ENCODE measurements at regions not wholly inside any gene's neighbourhood (a gene's known extent, or its start where the extent isn't known, plus 50 kb on each side); places are given as distances from the start of the nearest gene placed in this dataset.

DNA sequence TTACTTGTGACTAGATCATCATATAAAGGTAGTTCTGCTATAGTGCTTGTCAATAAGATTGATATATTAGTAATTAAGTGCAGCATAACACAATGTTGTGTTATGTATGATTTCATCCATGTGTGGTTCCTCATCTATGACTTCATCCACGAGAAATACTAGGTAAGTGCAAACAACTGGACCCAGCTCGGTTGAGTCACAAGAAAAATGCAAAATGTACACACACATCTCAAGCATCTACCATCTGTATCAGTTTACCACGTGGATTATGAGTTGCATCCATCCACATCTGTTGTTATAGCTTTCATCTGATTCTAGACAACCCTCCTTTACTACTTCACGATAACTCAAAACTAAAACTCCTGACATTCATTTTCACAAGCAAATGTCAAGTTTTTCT lies 517.0 kb upstream of the CITED2 start:
- TF ChIP-seq, protein P1, sequence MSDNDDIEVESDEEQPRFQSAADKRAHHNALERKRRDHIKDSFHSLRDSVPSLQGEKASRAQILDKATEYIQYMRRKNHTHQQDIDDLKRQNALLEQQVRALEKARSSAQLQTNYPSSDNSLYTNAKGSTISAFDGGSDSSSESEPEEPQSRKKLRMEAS (IDR thresholded peaks at IDR 0.05; ENCODE audit: low read depth, low read length), result no peak
- TF ChIP-seq, protein P2, sequence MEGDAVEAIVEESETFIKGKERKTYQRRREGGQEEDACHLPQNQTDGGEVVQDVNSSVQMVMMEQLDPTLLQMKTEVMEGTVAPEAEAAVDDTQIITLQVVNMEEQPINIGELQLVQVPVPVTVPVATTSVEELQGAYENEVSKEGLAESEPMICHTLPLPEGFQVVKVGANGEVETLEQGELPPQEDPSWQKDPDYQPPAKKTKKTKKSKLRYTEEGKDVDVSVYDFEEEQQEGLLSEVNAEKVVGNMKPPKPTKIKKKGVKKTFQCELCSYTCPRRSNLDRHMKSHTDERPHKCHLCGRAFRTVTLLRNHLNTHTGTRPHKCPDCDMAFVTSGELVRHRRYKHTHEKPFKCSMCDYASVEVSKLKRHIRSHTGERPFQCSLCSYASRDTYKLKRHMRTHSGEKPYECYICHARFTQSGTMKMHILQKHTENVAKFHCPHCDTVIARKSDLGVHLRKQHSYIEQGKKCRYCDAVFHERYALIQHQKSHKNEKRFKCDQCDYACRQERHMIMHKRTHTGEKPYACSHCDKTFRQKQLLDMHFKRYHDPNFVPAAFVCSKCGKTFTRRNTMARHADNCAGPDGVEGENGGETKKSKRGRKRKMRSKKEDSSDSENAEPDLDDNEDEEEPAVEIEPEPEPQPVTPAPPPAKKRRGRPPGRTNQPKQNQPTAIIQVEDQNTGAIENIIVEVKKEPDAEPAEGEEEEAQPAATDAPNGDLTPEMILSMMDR (IDR thresholded peaks at IDR 0.05; ENCODE audit: low read depth, low read length), result no peak
- no peak for TF ChIP-seq POLR2A (IDR thresholded peaks at IDR 0.05; ENCODE audit: extremely low read depth, insufficient read length)
- no peak for TF ChIP-seq MYC (IDR thresholded peaks at IDR 0.05; ENCODE audit: low read depth, low read length)
